ENCODE measurements at regions not wholly inside any gene's neighbourhood (a gene's known extent, or its start where the extent isn't known, plus 50 kb on each side); places are given as distances from the start of the nearest gene placed in this dataset.

DNA sequence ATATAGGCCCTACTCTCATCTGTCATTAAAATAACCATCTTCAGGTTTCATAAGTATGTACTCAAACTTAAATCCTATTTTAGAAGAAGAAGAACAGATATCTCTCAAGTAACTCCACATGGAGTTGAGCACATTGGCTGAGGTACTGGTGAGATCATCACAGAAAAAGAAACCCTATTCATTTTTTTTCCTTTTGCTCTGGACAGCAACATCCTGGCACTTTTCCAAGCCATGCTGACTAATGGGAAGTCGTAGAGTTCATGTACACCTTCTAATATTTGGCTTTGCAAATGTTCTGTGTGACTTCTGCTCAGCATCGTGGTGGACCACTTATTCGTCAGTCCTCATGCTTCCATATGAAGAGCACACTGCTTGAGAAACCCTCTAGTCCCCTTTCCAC is 336.0 kb upstream of the KCNH8 start:
- DNase-seq = no peak

DNA sequence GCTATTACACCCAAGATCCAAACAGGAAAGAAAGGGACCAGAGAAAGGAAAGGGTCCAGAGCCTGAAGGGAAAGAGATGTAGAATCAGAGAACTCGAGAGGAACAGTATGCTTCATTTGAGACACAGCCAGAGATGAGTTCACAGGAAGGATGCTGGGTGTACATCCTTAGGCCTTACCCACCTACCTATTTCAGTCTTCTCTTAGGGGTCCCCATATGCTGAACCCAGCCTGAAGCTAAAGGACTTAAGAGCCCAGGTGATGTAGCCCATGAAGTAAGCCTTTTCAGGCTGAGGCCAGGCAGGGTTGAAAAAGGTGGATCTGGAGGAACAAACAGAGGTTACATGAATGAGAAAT is 338.0 kb upstream of the KCNH8 start:
- DNase-seq = no peak

DNA sequence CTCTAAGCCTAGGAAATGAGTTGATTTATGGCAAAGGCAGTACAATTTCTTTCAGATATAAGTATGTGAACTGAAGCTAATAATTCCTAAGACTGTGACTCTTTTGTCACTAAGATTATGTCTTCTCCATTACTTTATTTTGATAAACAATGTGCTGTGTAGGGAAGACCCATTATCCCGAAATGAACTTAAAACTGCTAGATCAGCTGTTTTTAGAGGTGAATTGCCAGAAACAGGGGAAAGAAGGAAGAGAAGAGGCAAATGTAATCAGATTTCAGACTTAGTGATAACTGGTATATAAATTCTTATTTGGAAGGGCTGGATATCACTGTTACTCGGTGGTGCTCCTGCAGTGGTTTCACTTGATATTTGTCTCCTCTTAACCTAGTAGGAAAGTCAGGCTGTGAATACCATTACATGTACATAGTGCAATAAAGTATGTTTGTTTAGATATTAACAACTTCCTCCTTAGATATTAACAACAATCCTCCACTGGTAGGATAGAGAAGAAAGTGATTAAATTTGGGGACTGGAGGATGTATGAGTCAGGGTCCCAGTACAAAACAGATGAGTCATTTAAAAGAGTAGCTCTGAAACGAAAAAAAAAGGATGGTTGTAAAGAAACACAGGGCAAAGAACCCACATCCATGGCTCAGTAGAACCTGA is 338.5 kb upstream of the KCNH8 start:
- no peak for DNase-seq

DNA sequence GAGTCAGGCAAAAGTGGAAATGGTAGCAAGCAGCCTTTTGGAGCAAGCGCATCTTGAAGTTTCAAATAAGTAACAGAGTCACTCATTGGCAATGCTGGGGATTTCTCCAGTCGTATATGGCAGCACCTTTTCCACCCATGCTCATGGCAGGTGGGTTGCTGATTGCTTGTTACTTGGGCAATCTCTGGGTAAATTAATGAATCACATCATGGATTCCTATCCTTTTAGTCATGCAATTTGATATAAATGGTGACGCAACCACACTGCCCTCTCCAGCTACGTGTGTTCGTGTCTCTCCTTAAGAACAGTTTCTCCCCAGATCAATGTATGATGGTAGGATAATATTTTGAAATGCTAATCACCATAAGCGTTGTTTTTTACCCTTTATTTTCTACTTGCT is 339.9 kb upstream of the KCNH8 start:
- DNase-seq = no peak

DNA sequence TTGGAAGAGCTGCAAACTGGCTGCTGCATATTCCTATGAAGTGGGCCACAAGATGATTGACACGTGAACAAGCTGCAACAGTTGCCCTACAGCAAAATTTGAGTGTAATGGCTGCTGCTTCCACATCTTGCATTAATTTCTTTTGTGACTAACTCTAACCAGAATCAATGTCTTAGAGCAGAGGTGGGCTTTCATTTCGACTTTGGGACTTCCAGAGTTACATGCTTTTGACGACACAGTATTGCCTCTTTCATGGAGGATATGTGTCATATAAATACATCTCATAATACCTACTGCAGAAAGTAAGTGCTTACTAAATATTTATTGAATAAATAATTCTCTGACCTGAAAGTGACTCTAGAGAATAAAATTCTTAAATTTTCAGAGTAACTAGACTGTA is 340.7 kb upstream of the KCNH8 start:
- no peak for DNase-seq

DNA sequence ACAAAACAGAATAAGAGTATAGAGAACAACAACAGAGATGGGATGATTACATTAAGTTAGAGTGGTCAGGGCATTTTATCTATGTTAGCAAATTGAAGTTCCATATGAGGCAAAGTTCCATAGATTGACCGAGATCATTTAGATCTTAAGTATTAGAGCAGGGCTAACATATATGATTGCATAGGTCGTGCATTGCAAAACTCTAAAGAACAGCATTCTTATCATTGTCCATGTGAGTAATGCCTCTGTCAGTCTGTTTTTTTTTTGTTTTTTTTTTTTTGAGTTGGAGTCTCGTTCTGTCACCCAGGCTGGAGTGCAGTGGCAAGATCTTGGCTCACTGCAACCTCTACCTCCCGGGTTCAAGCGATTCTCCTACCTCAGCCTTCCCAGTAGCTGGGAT is 341.7 kb upstream of the KCNH8 start:
- DNase-seq = no peak

DNA sequence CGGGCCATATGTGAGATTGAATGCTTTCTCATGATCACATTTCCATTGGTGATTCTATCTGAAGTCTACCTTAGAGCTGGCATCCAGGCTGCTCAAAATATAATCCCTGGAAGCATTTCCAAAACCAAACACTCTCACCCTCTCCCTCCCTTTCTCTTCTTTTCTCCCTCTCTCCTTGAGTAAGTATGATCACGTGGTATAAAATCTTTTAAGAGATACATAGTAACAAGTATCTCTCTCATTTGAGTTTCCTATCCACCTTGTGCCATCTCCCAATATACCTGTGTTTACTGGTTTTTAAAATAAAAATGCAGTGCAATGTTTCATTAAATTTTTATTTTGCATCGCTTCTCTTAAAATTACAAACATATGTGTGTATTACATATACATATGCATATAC is 350.9 kb upstream of the KCNH8 start:
- no peak for DNase-seq

DNA sequence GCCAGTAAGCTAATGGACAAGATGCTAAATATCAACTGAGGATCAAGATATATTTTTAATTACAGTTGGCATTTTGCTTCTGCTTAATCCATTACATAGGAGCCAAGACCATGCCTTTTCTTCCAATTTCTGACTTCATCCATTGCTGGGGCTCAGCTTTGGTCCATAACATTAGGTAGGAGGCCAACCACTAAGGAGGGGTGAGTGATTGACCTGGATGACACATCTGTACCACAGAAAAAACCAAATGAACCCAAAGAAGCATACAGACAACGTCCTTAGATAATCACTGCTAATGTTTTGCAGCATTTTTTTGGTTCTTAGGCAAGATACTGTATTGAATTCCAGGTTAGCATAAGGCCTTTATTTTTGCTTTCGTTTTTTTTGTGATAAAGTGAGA is 353.2 kb upstream of the KCNH8 start:
- DNase-seq = no peak

DNA sequence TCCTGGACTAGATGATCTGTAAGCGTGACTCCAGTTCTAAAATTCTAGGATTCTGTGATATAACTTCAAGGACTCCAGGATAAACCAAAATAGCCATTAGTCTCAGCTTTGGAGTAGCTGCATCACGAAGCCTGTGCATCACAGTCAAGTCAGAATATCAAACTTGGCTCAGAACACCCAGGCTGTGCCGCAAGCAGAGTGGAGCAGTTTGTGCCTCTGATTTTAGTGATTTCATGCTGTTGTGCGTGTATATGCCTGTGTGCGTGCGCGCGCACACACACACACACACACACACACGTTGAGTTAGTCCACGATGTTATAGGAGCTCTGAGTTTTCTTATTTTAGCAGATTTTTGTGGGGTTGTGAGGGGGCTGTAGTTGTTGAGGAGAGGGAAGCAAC is 356.6 kb upstream of the KCNH8 start:
- no peak for DNase-seq

DNA sequence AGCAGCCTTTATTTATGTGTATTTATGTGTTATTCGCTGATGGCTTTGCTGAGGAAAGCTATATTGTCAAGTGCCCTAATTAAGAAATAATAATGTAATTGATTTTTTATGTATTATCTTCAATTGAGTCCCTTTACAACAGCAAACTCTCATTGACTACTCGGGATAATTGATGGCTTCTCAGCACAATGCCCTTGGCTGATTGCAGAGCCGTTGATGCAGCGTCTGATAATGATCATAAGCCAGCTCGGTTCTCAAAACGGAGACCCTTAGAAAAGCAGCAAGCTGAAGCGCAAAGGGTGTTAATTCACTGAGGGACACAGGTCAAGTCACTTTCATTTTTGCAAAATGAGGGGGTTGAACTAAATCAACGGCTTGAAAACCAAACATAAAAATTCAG is 357.1 kb upstream of the KCNH8 start:
- DNase-seq = no peak

DNA sequence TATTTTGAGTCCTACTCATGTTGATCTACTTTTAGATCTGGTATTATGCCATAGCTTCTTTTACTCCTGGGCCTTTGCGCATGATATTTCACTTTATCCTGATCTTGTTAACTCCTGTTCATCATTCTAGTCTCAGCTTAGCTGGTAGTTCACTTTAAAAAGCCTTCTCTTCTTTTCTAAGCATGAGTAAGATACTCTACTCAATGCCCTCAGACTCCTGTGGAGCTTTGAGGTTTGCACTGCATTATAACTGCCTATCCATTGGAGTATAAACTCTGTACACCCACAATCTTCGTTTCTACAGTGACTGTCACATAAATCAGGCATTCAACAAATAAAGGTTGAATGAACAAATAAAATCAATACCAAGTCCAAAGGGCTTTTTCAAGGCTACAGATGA is 357.9 kb upstream of the KCNH8 start:
- DNase-seq = no peak

DNA sequence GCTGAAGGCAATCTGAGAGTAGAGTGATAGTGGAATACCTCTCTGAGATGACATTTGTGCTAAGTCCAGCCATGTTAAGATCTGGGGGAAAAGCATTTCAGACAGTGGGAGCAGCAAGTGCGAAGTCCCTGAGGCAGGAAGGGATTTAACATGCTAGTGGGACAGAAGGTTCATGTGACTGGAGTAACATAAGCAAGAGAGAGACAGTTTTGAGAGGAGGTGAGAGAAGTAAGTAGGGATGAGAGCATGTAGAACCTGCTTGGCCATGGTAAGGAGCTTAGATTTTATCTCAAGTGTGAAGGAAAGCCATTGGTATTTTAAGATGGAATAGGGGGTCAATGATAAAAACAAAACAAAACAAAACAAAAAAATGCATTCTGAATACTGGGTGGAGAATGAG is 358.6 kb upstream of the KCNH8 start:
- DNase-seq = no peak

DNA sequence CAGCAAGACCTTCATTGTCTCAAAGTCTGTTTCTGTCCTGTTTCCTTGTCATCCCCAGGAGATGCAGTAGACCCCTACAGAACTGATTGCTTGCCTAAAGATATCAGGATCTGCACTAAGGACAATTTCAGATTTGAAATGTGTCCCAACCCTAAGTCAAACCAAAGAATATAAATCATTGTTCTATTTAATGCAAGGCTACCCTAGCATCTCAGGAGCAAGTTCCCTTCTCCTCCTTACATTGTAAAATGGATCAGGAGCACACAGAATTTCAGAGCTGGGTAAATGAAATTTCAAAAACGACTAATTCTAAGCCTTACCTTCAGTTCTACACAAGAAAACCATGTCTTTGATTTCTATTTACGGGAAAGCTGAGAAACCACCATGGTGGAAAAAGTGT is 360.9 kb upstream of the KCNH8 start:
- no peak for DNase-seq

DNA sequence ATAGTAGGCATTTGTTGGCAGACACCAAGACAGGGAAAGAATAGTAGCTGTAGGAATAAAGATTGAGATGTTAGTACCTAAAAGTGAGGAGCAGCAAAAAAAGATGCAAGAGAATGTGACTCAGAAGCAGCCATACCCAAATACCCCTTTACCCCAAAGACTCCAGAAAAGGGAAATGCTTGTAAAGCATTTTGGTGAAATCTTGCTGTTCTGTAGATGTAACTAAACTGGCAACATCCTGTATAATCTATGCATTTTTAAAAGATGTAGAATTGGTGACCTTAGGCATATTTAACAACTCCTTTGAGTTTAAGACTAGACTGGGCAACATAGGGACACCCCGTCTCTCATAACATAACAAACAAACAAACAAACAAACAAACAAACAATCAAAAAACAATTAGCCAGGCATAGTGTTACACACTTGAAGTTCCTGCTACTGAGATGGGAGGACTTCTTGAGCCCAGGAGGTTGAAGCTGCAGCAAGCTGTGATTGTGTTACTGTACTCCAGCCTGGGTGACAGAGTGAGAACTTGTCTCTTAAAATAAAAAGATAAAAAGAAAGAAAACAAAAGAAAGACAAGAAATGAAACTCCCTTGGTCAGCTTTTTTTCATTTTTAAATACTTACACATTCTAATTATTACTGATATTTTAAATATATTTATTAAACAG is 361.5 kb upstream of the KCNH8 start:
- DNase-seq = no peak

DNA sequence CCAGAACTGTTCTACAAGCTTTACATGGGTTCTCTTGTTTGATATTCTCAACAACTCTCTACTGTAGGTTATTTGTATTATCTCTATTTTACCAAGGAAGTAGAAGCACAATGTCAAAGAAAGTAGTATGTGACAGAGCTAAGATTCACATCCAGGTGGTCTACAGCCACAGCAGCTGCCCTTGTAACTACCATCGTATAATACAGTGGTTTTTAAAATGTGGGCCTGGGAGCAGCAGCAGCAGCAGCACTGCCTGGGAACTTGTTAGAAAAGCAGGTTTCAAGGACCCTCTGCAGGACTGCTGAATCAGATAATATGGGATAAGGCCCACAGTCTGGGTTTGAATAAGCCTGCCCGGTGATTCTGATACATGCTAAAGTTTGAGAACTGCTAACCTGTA is 357.1 kb upstream of the SATB1 start:
- DNase-seq = no peak

DNA sequence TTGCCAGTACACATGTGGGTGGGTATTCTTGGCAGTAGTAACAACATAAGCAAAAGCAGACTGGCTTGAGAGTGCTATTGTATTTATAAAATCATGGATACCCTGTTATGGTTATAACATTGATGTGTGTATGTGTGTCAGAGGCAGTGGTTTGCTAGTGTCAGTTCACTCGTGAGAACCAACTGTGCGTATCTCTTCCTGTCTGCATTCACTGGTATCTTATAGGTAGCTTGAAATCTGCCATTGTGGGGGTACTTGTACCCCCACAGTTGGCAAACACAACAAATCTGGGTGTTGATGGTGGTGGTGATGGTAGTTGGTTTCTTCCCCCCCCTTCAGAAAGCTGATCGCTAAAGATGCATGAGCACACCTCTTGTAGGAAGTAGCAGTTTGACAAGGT is 355.8 kb upstream of the SATB1 start:
- DNase-seq = no peak

DNA sequence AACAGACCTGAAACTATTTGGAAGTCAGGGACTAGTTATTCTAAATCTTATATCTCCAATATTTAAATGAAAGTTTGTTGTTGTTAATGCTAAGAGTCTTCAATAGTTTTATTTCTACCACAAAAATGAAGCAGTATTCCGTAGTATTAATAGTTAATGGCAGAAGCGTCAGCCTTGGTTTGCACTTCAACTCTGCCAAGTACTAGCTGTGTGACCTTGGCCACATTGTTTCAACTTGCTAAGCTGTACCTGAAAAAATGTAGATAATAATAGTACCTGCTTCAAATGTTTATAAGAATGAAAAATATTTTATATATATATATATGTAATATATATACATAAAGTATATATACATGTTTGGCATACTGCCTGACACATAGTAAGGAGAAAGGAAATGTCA is 354.6 kb upstream of the SATB1 start:
- no peak for DNase-seq

DNA sequence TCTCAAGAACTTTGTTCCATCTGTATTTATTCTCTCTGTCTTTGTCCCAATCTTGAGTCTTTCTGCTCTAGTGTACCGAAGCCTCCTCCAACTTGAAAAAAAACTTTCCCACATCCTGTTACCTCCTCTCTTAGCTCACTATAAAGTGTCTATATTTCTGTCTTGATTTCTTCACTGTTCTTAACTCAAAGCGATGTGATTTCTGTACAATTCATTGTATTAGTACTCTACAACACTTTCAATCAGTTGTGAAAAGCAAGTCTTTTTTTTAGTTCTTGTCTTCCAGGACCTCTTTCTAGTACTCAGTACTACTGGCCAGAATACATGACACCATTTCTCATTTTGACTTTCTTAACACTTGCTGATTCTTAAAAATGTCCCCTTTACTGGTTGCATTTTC is 353.5 kb upstream of the SATB1 start:
- no peak for DNase-seq

DNA sequence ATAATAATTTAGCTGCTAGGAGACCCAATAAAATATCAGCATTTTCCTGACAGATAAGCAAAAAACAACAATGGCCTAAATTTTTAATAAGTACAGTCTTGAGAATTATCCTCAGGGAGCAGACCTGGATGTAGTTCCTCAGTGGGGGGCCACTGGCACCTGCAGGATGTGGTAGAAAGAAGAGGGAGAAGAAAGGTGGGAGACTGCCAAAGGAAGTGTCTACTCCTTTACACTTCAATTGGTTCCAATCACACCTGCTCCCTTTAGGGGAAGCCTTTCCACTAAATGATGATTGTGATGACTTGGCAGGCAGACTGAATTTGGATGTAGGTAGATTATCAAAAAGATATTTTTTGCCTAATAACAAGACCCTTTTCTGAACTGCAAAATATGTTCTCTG is 353.0 kb upstream of the SATB1 start:
- no peak for DNase-seq

DNA sequence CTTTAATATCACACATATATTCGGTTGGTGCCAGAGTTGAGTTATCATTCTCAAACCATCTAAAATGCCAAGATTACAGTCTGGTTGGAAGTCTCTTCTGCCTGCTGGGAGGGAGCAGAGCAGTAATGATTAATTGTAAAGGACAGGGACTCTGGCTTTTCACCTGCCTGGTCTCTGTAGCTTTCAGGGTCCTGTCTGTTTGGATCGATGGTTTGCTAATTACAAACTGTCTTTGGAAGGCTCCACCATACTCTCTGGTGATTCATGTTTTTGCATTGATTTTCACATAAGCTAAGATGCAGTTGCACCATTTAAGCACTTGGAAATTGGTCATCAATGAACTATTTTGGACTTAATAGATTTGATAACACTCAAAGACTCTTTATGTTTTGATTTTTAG is 350.4 kb upstream of the SATB1 start:
- no peak for DNase-seq

DNA sequence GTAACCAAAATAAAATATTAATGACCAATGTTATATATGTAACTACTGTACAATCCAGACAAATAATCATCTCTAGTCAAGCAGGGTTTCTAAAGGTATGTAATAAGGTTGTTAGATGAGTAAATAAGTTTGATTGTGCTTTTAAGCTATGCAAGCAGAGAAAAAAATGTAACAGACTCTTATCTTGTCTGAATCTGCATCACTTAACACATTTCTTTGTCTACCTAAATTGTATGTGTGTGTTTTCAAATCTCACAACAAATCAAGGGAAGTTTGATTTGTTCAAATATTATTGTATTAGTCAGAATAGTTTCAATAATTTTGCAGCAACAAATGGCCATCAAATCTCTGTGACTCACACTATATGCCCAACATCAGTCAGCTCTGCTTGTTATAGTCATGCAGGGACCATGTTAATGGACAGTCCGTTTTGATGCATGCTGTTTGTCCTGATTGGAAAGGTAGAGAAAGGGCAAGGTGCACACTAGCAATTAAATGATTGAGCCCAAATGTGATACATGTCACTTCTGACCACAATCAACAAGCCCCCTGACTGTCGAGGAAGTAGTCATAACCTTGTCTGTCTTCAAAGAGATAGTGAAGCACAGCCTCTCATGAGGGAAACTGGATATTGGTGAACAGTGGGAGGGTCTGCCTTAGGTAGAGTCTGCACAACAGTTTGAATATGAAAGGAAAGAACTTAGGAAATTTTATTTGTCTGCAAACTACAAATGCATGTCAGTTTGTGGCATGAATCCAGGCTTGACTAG is 349.4 kb upstream of the SATB1 start:
- DNase-seq = no peak

DNA sequence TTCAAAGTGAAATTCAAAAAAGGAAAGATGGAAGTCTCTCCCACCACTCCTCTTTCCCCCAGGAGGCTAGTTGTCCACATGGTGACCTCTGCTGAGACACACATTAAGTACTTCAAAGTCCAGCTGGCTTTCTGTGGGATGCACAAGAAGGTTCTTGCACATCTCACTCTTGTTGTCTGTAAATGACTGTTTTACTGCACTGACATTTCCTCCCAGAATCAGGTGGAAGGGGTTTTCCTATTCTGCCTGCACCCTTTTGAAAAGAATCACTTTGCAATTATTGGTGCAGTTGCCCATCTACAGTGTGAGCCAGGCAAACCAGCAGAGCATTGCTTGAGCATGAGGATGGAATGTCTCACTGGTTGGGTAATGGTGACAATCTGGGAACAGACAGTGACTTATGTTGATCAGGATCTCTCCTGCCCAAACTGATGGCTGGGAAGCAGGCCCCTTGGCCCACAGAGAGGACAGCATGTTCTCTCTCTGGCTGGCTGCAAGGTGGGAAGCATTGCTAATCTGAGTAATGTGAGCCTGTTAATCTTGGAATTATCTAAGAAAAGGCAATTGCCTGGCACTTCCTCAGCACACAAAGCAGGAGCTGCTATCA is 347.7 kb upstream of the SATB1 start:
- DNase-seq = no peak

DNA sequence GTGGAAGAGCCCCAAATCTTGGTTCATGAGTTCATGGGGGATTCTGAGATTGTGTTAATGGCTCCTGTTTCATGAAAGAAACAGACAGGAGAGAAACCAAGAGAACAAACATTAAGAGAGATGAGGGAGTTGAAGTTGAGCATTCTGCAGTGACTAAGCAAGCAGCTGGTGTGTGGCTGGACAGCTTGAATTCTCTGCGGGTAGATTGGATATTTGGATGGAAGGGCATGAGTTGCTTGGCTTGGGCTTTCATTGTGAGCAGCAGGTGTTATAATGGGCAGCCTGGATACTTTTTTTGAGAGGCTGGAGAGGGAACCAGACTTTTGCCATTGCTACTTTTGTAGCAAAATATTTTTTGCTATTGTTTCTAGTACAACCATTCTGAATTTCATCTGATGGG is 346.8 kb upstream of the SATB1 start:
- DNase-seq = no peak

DNA sequence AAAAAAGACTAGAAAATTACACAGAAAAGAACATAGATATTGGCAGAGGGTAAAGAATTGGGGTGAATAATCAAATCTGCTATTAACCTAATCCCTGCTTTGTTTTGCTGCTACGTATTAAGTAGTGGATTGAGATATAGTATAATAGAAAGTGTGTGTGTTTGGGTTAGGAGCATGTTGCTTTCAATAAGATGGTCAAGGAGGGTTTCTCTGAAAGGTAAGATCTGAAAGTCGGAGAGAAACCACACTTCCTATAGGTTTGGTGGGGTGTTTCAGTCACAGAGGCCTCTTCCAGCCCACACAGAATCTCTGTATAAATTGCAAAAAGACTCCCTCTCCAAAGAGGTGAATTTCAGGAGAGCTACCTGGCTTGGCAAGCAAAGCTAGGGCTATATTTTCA is 345.7 kb upstream of the SATB1 start:
- DNase-seq = no peak

All from DMS 273 treated with DMSO at 0.1 percent for 48 hours (cell line).